ENCODE measurements at regions not wholly inside any gene's neighbourhood (a gene's known extent, or its start where the extent isn't known, plus 50 kb on each side); places are given as distances from the start of the nearest gene placed in this dataset.

DNA sequence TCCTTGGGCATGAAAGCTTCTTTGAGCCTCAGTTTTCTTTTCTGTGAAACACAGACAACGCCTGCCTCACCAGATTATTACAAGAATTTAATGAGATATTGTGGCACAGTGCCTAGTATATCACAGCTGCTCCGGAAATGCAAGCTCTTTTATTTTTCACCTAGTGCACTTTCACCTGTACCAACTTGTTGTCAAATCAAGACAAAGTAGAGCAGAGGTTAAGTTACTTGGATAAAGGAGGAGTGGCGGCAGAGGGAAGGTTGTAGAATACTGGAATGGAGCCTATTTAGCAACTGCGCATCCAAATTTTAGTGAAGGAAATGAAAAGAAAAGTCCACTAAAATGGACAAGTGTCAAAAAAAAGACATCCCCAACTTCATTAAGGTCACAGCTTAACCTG, 54.9 kb upstream of the RHOBTB1 start:
- dilution Hi-C loops (cut with HindIII; ENCODE audit: low sequenced_read_pairs, unreplicated experiment), result no loop called here
- CTCF ChIA-PET, result no interaction called here

More for the DNA sequence above, 54.9 kb upstream of the RHOBTB1 start:
- Histone ChIP-seq H3K4me3 (ENCODE audit: insufficient read depth, low read depth, low read length) (no peak overlapping the region), H4K5ac (ENCODE audit: low read depth, low read length) (no peak overlapping the region), H3K36me3 (ENCODE audit: control insufficient read depth, insufficient read depth, low read length) (no peaks in the 10 kb centered on the region), H2BK5ac (ENCODE audit: low read depth, low read length, poor library complexity, severe bottlenecking) (no peak overlapping the region), H3K9me1 (ENCODE audit: insufficient read depth, low read length) (no peaks in the 10 kb centered on the region), H2BK120ac (ENCODE audit: low read depth, low read length) (no peak overlapping the region), H3K23ac (ENCODE audit: low read depth, low read length) (no peak overlapping the region), H3K27ac (ENCODE audit: insufficient read depth, low read length) (no peak overlapping the region), H3K9me3 (ENCODE audit: control insufficient read depth, insufficient read depth, low read length) (no peaks in the 10 kb centered on the region), H2AFZ (replicated peaks; ENCODE audit: low read length, poor library complexity) (no peak overlapping the region), H2BK20ac (ENCODE audit: low read depth, low read length) (no peak overlapping the region), H3K79me1 (ENCODE audit: low read depth in 1 of 2, low read length in 2 of 2) (no peaks in the 10 kb centered on the region), H2AK5ac (ENCODE audit: low read depth, low read length) (no peak overlapping the region), H2AK9ac (replicated peaks; ENCODE audit: low read depth, low read length, poor library complexity) (no peak overlapping the region), H2BK15ac (ENCODE audit: low read depth, low read length) (no peak overlapping the region), H3K18ac (ENCODE audit: low read depth, low read length) (no peak overlapping the region), H3K56ac (ENCODE audit: extremely low read depth, insufficient read depth, low read length) (no peak overlapping the region), H3K27me3 (ENCODE audit: control insufficient read depth, insufficient read depth, low read length) (peaks cover 9% of the 10 kb centered on the region), H4K8ac (ENCODE audit: low read depth in 2 of 2, low read length in 2 of 2) (no peak overlapping the region), H3K4me1 (ENCODE audit: control insufficient read depth, insufficient read depth, low read length) (0 out of 2 replicates have a peak, but pooled peaks cover 1% of the 10 kb centered on the region), H4K20me1 (ENCODE audit: insufficient read depth, low read length) (no peaks in the 10 kb centered on the region), H3K14ac (replicated peaks; ENCODE audit: low read depth, low read length) (no peak overlapping the region), H3K4ac (ENCODE audit: low read depth, low read length) (no peak overlapping the region), H4K91ac (ENCODE audit: insufficient read depth, low read depth, low read length) (no peak overlapping the region), H3K4me2 (ENCODE audit: low read depth, low read length) (no peak overlapping the region), H3K9ac (ENCODE audit: low read depth, low read length) (no peak overlapping the region)
- TF ChIP-seq MAZ (IDR thresholded peaks at IDR 0.05; ENCODE audit: borderline replicate concordance, low read depth, low read length), result no peak
- no peak for TF ChIP-seq FOS (IDR thresholded peaks at IDR 0.05; ENCODE audit: low read depth, low read length)
- TF ChIP-seq, protein P1, sequence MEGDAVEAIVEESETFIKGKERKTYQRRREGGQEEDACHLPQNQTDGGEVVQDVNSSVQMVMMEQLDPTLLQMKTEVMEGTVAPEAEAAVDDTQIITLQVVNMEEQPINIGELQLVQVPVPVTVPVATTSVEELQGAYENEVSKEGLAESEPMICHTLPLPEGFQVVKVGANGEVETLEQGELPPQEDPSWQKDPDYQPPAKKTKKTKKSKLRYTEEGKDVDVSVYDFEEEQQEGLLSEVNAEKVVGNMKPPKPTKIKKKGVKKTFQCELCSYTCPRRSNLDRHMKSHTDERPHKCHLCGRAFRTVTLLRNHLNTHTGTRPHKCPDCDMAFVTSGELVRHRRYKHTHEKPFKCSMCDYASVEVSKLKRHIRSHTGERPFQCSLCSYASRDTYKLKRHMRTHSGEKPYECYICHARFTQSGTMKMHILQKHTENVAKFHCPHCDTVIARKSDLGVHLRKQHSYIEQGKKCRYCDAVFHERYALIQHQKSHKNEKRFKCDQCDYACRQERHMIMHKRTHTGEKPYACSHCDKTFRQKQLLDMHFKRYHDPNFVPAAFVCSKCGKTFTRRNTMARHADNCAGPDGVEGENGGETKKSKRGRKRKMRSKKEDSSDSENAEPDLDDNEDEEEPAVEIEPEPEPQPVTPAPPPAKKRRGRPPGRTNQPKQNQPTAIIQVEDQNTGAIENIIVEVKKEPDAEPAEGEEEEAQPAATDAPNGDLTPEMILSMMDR (conservative IDR thresholded peaks at IDR 0.05; ENCODE audit: low read depth, low read length), result no peak
- TF ChIP-seq, protein P2, sequence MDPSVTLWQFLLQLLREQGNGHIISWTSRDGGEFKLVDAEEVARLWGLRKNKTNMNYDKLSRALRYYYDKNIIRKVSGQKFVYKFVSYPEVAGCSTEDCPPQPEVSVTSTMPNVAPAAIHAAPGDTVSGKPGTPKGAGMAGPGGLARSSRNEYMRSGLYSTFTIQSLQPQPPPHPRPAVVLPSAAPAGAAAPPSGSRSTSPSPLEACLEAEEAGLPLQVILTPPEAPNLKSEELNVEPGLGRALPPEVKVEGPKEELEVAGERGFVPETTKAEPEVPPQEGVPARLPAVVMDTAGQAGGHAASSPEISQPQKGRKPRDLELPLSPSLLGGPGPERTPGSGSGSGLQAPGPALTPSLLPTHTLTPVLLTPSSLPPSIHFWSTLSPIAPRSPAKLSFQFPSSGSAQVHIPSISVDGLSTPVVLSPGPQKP (IDR thresholded peaks at IDR 0.05; ENCODE audit: borderline replicate concordance, low read depth, low read length), result no peak
- no peak for TF ChIP-seq RAD21 (IDR thresholded peaks at IDR 0.05; ENCODE audit: low read length)
- TF ChIP-seq RCOR1 (IDR thresholded peaks at IDR 0.05; ENCODE audit: insufficient replicate concordance, low read length), result no peak
- no peak for TF ChIP-seq BHLHE40 (IDR thresholded peaks at IDR 0.05; ENCODE audit: low read depth, low read length)
- no peak for TF ChIP-seq CHD1 (IDR thresholded peaks at IDR 0.05; ENCODE audit: low read depth, low read length)
- TF ChIP-seq, protein P3, sequence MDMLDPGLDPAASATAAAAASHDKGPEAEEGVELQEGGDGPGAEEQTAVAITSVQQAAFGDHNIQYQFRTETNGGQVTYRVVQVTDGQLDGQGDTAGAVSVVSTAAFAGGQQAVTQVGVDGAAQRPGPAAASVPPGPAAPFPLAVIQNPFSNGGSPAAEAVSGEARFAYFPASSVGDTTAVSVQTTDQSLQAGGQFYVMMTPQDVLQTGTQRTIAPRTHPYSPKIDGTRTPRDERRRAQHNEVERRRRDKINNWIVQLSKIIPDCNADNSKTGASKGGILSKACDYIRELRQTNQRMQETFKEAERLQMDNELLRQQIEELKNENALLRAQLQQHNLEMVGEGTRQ (IDR thresholded peaks at IDR 0.05; ENCODE audit: low read depth, low read length), result no peak
- TF ChIP-seq MXI1 (IDR thresholded peaks at IDR 0.05; ENCODE audit: borderline replicate concordance, low read depth, low read length), result no peak
- TF ChIP-seq MAFK (IDR thresholded peaks at IDR 0.05; ENCODE audit: low read depth, low read length), result no peak
- TF ChIP-seq CEBPB (IDR thresholded peaks at IDR 0.05; ENCODE audit: low read depth, low read length), result no peak
- TF ChIP-seq SMC3 (IDR thresholded peaks at IDR 0.05; ENCODE audit: low read depth, low read length), result no peak
- no peak for TF ChIP-seq POLR2A (IDR thresholded peaks at IDR 0.05; ENCODE audit: low read depth, low read length)
- no peak for TF ChIP-seq NFE2L2 (IDR thresholded peaks at IDR 0.05; ENCODE audit: low read depth, low read length)
- no peak for TF ChIP-seq RFX5 (IDR thresholded peaks at IDR 0.05; ENCODE audit: low read depth, low read length)
- no CpG with 5 or more reads among the region's 4 CpGs for WGBS, 2 experiments (ENCODE audit: extremely low coverage in 2 of 2, insufficient read length in 1 of 2)
- ATAC-seq (ENCODE audit: low read depth) (no peak), DNase-seq (no peak)
- intact Hi-C loops (cut with micrococcal nuclease), result no loop called here
- POLR2A ChIA-PET (ENCODE audit: unreplicated experiment), result no interaction called here
- no TSS peak for BruUV-seq (replicated peaks)
- in situ Hi-C loops (cut with MboI; ENCODE audit: low sequenced_read_pairs), result no loop called here
